ENCODE measurements at regions not wholly inside any gene's neighbourhood (a gene's known extent, or its start where the extent isn't known, plus 50 kb on each side); places are given as distances from the start of the nearest gene placed in this dataset.

GRCh38 chr12:53825246-53826081 lies 73.7 kb upstream of the CISTR start:
- H3K36me3 Mint-ChIP-seq (ENCODE audit: unreplicated experiment), result no peaks in the 10 kb centered on the region
- H3K4me3 Mint-ChIP-seq (ENCODE audit: unreplicated experiment), result no peak overlapping the region
- H3K4me1 Mint-ChIP-seq (ENCODE audit: unreplicated experiment), result no peaks in the 10 kb centered on the region
- DNase-seq (ENCODE audit: extremely low spot score, unreplicated experiment), result no peak
- TF ChIP-seq CTCF (IDR thresholded peaks at IDR 0.05), result no peak
- peaks cover 47% of the 10 kb centered on the region for H3K27me3 Mint-ChIP-seq (ENCODE audit: unreplicated experiment)
- H3K27ac Mint-ChIP-seq (ENCODE audit: unreplicated experiment), result no peak overlapping the region
- H3K9me3 Mint-ChIP-seq (ENCODE audit: unreplicated experiment), result no peaks in the 10 kb centered on the region

GRCh38 chr12:53827306-53827705 lies 75.5 kb upstream of the CISTR start:
- TF ChIP-seq CTCF (IDR thresholded peaks at IDR 0.05), result no peak
- Mint-ChIP-seq H3K27ac (ENCODE audit: unreplicated experiment) (no peak overlapping the region), H3K27me3 (ENCODE audit: unreplicated experiment) (peaks cover 35% of the 10 kb centered on the region), H3K9me3 (ENCODE audit: unreplicated experiment) (no peaks in the 10 kb centered on the region), H3K4me1 (ENCODE audit: unreplicated experiment) (no peaks in the 10 kb centered on the region), H3K36me3 (ENCODE audit: unreplicated experiment) (no peaks in the 10 kb centered on the region), H3K4me3 (ENCODE audit: unreplicated experiment) (no peak overlapping the region)
- DNase-seq (ENCODE audit: extremely low spot score, unreplicated experiment), result no peak

DNA sequence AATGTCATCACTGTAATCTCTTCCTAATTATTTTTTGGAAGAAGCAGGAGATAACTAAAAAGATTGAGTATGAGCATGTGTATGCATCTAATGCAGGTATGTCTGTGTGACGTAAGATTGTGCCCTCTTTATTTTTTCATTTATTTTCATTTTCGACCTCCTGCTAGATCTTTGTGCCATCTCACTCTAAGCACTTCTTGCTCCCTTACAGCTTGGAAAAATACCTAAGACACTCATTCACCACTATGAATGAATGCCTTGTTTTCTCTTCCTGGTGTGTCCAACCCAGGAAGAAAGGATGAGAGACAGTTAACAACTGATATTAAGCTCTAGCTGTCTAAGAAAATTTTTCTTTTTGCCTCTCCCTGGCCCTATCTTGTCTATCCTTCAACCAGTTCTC lies 76.8 kb upstream of the CISTR start:
- Mint-ChIP-seq H3K27me3 (ENCODE audit: unreplicated experiment) (peaks cover 42% of the 10 kb centered on the region), H3K4me3 (ENCODE audit: unreplicated experiment) (no peak overlapping the region), H3K27ac (ENCODE audit: unreplicated experiment) (no peak overlapping the region), H3K9me3 (ENCODE audit: unreplicated experiment) (no peaks in the 10 kb centered on the region), H3K4me1 (ENCODE audit: unreplicated experiment) (no peaks in the 10 kb centered on the region), H3K36me3 (ENCODE audit: unreplicated experiment) (no peaks in the 10 kb centered on the region)
- no peak for DNase-seq (ENCODE audit: extremely low spot score, unreplicated experiment)
- no peak for TF ChIP-seq CTCF (IDR thresholded peaks at IDR 0.05)

DNA sequence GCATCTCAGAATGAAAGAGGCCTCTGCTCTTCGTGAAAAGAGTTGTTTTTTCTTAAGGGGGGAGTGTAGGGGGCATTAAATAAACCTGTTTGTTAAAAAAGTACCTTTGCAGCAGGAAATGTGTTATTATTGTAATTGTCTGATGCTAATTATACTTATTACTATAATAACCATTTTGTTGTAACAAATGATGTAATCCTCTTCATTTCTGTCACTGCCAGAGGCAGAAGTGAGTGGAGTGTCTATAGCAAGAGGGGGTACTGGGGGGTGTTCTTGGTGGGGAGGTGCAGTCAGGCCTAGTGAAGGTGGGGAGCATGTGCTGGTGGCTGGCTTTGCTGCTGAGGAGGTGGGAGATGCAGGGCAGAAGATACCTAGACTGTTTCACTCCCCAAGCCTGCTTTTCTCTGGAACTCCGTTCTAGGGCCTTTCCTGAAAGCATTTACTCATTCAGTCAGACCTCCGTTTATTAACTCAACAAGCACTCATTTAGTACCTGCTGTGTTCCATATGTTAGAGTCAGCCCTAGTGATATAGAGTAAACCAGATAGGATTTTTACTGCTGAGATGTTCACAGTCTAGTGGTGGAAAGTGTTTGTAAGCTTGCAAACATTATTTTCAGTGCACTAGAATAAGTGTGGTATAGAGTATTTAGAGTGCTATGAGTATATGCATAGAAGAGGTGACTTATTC lies 77.5 kb upstream of the CISTR start:
- Mint-ChIP-seq H3K27ac (ENCODE audit: unreplicated experiment) (no peak overlapping the region), H3K4me3 (ENCODE audit: unreplicated experiment) (no peak overlapping the region), H3K27me3 (ENCODE audit: unreplicated experiment) (peaks cover 44% of the 10 kb centered on the region), H3K9me3 (ENCODE audit: unreplicated experiment) (no peaks in the 10 kb centered on the region), H3K36me3 (ENCODE audit: unreplicated experiment) (no peaks in the 10 kb centered on the region), H3K4me1 (ENCODE audit: unreplicated experiment) (no peaks in the 10 kb centered on the region)
- no peak for DNase-seq (ENCODE audit: extremely low spot score, unreplicated experiment)
- TF ChIP-seq CTCF (IDR thresholded peaks at IDR 0.05), result no peak

GRCh38 chr12:53830631-53831030 lies 78.9 kb upstream of the CISTR start:
- TF ChIP-seq CTCF (IDR thresholded peaks at IDR 0.05), result no peak
- no peaks in the 10 kb centered on the region for H3K9me3 Mint-ChIP-seq (ENCODE audit: unreplicated experiment)
- H3K27ac Mint-ChIP-seq (ENCODE audit: unreplicated experiment), result no peak overlapping the region
- no peak for DNase-seq (ENCODE audit: extremely low spot score, unreplicated experiment)
- H3K4me1 Mint-ChIP-seq (ENCODE audit: unreplicated experiment), result no peaks in the 10 kb centered on the region
- peaks cover 42% of the 10 kb centered on the region for H3K27me3 Mint-ChIP-seq (ENCODE audit: unreplicated experiment)
- H3K36me3 Mint-ChIP-seq (ENCODE audit: unreplicated experiment), result no peaks in the 10 kb centered on the region
- no peak overlapping the region for H3K4me3 Mint-ChIP-seq (ENCODE audit: unreplicated experiment)

Data from osteocyte (in vitro differentiated cells).